OCI-LY1 (cell line): ENCODE measurements at regions not wholly inside any gene's neighbourhood (a gene's known extent, or its start where the extent isn't known, plus 50 kb on each side); places are given as distances from the start of the nearest gene placed in this dataset.

Source experiments
- H2AFZ ChIP-seq: fragments of 200-600 bp; sonication (generic), shearing (Covaris generic); 2 replicates; pipeline ENCODE4 v1.6.0; 2014; ENCODE audit warnings: antibody characterized with exemption, mild to moderate bottlenecking, low read length
- H3F3A ChIP-seq: fragments of 200-600 bp; sonication (generic), shearing (Covaris generic); 2 replicates; pipeline ENCODE4 v1.6.0; 2014; ENCODE audit warnings: mild to moderate bottlenecking, antibody characterized with exemption, low read length, moderate library complexity; ENCODE audit not compliant: insufficient read depth
- H3K27ac ChIP-seq: fragments of 200-600 bp; sonication (generic); 2 replicates; pipeline ENCODE4 v1.5.1; 2014; ENCODE audit warnings: low read length, mixed run types, mild to moderate bottlenecking, low read depth; ENCODE audit not compliant: poor library complexity, severe bottlenecking
- H3K27me3 ChIP-seq: fragments of 200-600 bp; sonication (generic); 2 replicates; pipeline ENCODE4 v1.6.0; 2014; ENCODE audit warnings: antibody characterized with exemption, mild to moderate bottlenecking, low read length, moderate library complexity; ENCODE audit not compliant: insufficient read depth
- H3K36me3 ChIP-seq: fragments of 200-600 bp; sonication (generic); 2 replicates; pipeline ENCODE4 v1.6.1; 2014; ENCODE audit warnings: mild to moderate bottlenecking, antibody characterized with exemption, low read length, moderate library complexity, mixed read lengths; ENCODE audit not compliant: insufficient read depth
- H3K4me1 ChIP-seq: fragments of 200-600 bp; sonication (generic); 2 replicates; pipeline ENCODE4 v1.5.1; 2014; ENCODE audit warnings: mild to moderate bottlenecking, low read length, moderate library complexity; ENCODE audit not compliant: insufficient read depth, severe bottlenecking
- H3K4me2 ChIP-seq: fragments of 200-600 bp; sonication (generic), shearing (Covaris generic); 2 replicates; pipeline ENCODE4 v1.6.1; 2014; ENCODE audit warnings: low read length
- H3K4me3 ChIP-seq: fragments of 200-600 bp; sonication (generic); 2 replicates; pipeline ENCODE4 v1.5.1; 2014; ENCODE audit warnings: low read length, low read depth, mild to moderate bottlenecking, mixed read lengths; ENCODE audit not compliant: poor library complexity, severe bottlenecking
- H3K79me2 ChIP-seq: fragments of 200-600 bp; shearing (Covaris generic); 2 replicates; pipeline ENCODE4 v1.6.1; 2016; ENCODE audit warnings: mixed run types, low read length, mixed read lengths; ENCODE audit not compliant: insufficient read depth
- H3K9ac ChIP-seq: fragments of 200-600 bp; sonication (generic), shearing (Covaris generic); 2 replicates; pipeline ENCODE4 v1.6.1; 2014; ENCODE audit warnings: mild to moderate bottlenecking, low read length, mixed read lengths
- H3K9me2 ChIP-seq: fragments of 200-600 bp; sonication (generic), shearing (Covaris generic); 2 replicates; pipeline ENCODE4 v1.6.1; 2014; ENCODE audit warnings: low read depth, mild to moderate bottlenecking, low read length, mixed read lengths
- H3K9me3 ChIP-seq: fragments of 200-600 bp; shearing (Covaris generic); 2 replicates; pipeline ENCODE4 v1.6.1; 2014; ENCODE audit warnings: low read length, mixed read lengths
- H4K20me1 ChIP-seq: fragments of 200-600 bp; sonication (generic), shearing (Covaris generic); 2 replicates; pipeline ENCODE4 v1.6.0; 2016; ENCODE audit warnings: mild to moderate bottlenecking, low read length; ENCODE audit not compliant: insufficient read depth
- EZH2 ChIP-seq: fragments of 200-600 bp; sonication (generic), shearing (Covaris generic); IDR thresholded peaks from 2 replicates; pipeline ENCODE4 v1.8.0; 2017; ENCODE audit warnings: borderline replicate concordance, mixed run types, mild to moderate bottlenecking, antibody characterized with exemption, low read length, moderate library complexity, mixed read lengths
- TF ChIP-seq, protein P1 (sequence below): fragments of 200-600 bp; sonication (generic), shearing (Covaris generic); IDR thresholded peaks from 2 replicates; pipeline ENCODE4 v1.5.1; 2017; ENCODE audit warnings: mild to moderate bottlenecking, antibody characterized with exemption, low read length, moderate library complexity, mixed read lengths

DNA sequence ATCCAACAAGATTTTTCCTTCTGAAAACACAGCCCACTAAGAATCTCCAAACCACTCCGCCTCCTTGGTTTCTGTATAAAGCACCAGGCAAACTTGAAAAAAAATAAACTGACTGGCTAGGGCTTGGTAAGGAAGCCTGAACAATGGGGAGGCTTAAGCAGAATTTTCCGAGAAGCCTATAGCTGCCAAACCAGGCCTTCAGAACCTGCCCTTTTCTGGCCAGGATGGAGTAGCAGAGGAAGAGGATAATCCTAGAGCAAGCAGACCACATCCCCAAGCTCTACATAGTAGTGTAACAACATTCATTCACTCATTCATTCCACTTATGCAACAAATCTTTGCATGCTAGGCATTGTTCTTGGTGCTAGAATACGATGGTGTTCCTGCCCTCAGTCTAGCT is 529.6 kb upstream of the ZEB2 start:
- Histone ChIP-seq H3K4me1 (no peaks in the 10 kb centered on the region), H3K79me2 (no peaks in the 10 kb centered on the region), H4K20me1 (no peaks in the 10 kb centered on the region), H3K9me3 (no peaks in the 10 kb centered on the region; the same call in 1 of the 2 replicates), H3K9me2 (no peaks in the 10 kb centered on the region), H2AFZ (no peak overlapping the region), H3K27me3 (no peaks in the 10 kb centered on the region), H3K4me3 (no peak overlapping the region), H3K9ac (no peak overlapping the region), H3K36me3 (no peaks in the 10 kb centered on the region), H3F3A (no peaks in the 10 kb centered on the region), H3K4me2 (no peak overlapping the region), H3K27ac (no peak overlapping the region)
- TF ChIP-seq, protein P1, sequence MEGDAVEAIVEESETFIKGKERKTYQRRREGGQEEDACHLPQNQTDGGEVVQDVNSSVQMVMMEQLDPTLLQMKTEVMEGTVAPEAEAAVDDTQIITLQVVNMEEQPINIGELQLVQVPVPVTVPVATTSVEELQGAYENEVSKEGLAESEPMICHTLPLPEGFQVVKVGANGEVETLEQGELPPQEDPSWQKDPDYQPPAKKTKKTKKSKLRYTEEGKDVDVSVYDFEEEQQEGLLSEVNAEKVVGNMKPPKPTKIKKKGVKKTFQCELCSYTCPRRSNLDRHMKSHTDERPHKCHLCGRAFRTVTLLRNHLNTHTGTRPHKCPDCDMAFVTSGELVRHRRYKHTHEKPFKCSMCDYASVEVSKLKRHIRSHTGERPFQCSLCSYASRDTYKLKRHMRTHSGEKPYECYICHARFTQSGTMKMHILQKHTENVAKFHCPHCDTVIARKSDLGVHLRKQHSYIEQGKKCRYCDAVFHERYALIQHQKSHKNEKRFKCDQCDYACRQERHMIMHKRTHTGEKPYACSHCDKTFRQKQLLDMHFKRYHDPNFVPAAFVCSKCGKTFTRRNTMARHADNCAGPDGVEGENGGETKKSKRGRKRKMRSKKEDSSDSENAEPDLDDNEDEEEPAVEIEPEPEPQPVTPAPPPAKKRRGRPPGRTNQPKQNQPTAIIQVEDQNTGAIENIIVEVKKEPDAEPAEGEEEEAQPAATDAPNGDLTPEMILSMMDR: no peak
- no peak for TF ChIP-seq EZH2

DNA sequence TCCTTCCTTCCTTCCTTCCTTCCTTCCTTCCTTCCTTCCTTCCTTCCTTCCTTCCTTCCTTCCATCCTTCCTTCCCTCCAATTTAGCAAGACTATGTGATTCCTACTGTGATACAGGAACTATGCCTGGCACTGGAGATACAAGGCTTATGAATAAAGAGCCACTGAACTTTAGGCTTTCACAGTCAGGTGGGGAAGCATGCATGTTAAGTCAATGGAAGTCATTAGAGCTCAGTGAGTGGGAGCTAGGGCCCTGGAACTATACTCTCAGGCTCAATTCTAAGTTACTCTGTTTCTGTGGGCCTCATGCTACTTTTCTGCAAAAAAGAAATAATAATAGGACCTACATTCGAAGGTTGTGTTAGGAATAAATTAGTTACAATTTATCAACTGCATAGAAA is 527.6 kb upstream of the ZEB2 start:
- TF ChIP-seq, protein P1: no peak
- no peak for TF ChIP-seq EZH2
- H4K20me1 ChIP-seq: no peaks in the 10 kb centered on the region

DNA sequence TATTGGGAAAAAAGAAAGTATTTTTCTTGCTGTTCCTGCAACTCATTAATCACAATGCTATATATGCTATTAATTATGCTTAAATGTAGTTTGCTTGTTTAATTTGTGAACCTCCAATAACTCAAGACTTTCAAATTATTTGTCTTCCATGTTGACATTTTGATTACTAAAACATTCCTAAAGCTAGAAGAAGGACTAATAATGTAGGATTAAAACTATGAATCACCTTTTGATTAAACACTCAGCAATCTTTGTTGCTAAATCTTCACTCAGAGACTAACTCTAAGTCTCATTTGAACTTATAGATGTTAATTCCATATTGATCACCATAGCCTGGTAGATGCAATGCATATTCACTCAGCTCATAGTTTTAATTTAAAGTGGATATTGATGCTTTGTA is 524.6 kb upstream of the ZEB2 start:
- Histone ChIP-seq H3K36me3 (no peaks in the 10 kb centered on the region), H3K4me2 (no peak overlapping the region), H3K9ac (no peak overlapping the region), H3K9me3 (no peaks in the 10 kb centered on the region), H3K4me3 (no peak overlapping the region), H3K79me2 (no peaks in the 10 kb centered on the region), H3F3A (no peaks in the 10 kb centered on the region), H2AFZ (no peak overlapping the region), H3K4me1 (no peaks in the 10 kb centered on the region), H3K9me2 (no peaks in the 10 kb centered on the region), H3K27ac (no peak overlapping the region), H4K20me1 (no peaks in the 10 kb centered on the region), H3K27me3 (no peaks in the 10 kb centered on the region)
- TF ChIP-seq EZH2: no peak
- TF ChIP-seq, protein P1: no peak

More for the DNA sequence above, 527.6 kb upstream of the ZEB2 start:
- H3K27me3 ChIP-seq: no peaks in the 10 kb centered on the region
- H3K27ac ChIP-seq: no peak overlapping the region
- H3K9me2 ChIP-seq: no peaks in the 10 kb centered on the region
- H2AFZ ChIP-seq: no peak overlapping the region
- H3K36me3 ChIP-seq: no peaks in the 10 kb centered on the region
- H3K4me2 ChIP-seq: no peak overlapping the region
- H3F3A ChIP-seq: no peaks in the 10 kb centered on the region
- no peaks in the 10 kb centered on the region; the same call in 1 of the 2 replicates for H3K9me3 ChIP-seq
- no peak overlapping the region for H3K4me3 ChIP-seq
- H3K9ac ChIP-seq: no peak overlapping the region
- H3K79me2 ChIP-seq: no peaks in the 10 kb centered on the region
- H3K4me1 ChIP-seq: no peaks in the 10 kb centered on the region
